HG02938 (cell line): ENCODE measurements at regions not wholly inside any gene's neighbourhood (a gene's known extent, or its start where the extent isn't known, plus 50 kb on each side); places are given as distances from the start of the nearest gene placed in this dataset.

Source experiments
- ATAC-seq: cut with Tn5 transposase; IDR thresholded peaks from one replicate; pipeline ENCODE4 v1.9.1; 2021; ENCODE audit warnings: mild to moderate bottlenecking, moderate library complexity; ENCODE audit not compliant: unreplicated experiment

DNA sequence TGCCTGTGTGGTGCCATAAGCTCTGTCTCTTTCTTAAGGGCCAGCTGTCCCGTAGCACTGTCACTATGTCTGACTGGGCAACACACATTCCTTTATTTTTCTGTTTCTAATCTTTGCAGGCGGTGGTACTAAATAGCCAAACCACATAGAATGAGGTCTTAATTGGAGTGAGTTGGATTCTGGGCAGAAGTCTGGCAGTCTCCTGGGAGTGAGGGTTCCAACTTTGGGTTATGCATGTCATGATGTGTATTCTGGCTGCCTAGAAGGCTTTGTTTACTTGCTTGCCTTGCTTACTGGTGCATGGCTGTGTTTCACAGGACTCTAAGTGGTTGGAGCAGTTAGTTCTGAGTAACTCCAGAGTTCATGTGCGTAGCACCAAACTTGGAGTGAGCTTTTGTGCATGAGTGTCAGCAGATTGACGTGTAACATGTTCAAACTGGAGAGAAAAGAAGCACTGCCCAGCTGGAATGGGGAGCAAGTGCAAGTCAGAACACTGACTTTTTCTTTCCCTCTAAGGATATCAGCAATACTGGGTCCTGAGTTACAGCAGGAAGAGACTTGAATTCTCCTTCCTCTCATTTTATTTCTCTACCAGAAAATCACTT lies 185.8 kb downstream of the PCSK1 start:
- ATAC-seq = no peak

DNA sequence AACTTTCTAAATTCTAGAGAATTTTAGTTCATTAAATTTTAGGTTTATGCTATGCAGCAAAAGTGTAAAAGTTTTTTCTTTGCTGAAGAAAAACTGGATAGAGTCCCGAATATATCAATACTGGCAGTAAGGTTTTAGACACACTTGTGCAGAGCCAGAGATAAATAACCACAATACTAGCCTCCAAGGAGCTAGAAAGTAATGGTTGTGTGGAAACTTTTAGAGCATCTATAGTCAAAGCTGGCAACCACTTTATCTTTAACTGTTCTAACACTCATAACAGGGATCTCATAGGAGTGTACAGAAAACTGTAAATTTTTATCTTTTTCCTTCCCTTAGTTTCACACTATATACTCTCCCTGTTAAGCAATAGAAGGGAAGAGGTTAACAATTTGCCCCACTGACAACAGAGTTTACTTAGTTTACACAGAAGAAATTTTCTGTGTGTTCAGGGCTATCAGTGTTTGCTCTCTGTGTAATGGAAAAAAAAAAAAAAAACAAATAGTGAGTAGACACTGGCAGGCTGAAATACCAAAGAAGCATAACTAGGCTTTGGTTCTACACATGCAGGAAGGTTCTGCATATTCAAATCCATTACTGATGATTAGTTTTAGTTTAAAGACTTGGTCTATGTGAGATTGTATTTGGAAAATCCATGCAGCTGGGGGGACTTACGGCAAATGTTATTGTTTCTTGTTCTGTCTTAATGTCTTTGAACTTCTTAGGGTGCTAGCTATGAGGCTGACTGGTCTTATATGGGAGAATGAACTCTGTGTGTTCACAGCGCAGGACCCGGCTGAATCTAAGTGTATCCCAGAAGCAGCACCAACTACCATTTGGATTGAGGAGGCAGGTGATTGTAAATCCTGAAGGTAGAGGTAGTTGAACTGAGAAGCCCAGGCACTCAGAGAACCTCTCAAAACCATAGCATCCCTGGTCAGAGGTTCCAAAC lies 187.6 kb downstream of the PCSK1 start:
- ATAC-seq = no peak

- no peak for ATAC-seq
Observed at GRCh38 chr5:96244696-96245095, 188.4 kb downstream of the PCSK1 start.

- ATAC-seq = no peak
Observed at GRCh38 chr5:96243862-96244261, 189.2 kb downstream of the PCSK1 start.

- ATAC-seq = no peak
Observed at GRCh38 chr5:96243203-96243602, 189.8 kb downstream of the PCSK1 start.

- ATAC-seq = no peak
Observed at GRCh38 chr5:96242571-96242970, 190.5 kb downstream of the PCSK1 start.

DNA sequence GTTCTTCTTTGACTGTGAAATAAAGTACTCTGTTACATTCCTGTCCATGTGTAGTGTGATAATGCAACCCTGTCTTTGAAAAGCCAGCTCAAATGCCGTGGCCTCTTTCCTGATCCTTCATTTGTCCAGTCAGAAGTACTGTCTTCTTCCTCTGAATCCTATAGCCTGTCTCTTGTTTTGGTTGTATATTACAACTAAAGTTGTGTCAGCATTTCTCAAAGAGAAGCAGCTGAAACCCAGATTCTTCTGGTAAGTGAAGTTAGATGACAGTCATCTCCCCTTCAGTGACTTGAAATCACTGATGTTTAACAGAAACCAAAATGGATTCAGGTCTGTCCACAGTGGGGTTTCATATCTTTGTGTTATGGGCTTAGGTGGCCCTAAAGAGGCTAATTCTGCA lies 196.2 kb downstream of the PCSK1 start:
- ATAC-seq = no peak

- no peak for ATAC-seq
Observed at GRCh38 chr5:96236051-96236450, 197.0 kb downstream of the PCSK1 start.

- ATAC-seq = no peak
Observed at GRCh38 chr5:96235008-96235910, 197.8 kb downstream of the PCSK1 start.

- ATAC-seq = no peak
Observed at GRCh38 chr5:96232602-96233001, 200.4 kb downstream of the PCSK1 start.

- ATAC-seq = no peak
Observed at GRCh38 chr5:96229188-96229587, 203.9 kb downstream of the PCSK1 start.

GRCh38 chr5:96228408-96228807 lies 204.6 kb downstream of the PCSK1 start:
- ATAC-seq = no peak

DNA sequence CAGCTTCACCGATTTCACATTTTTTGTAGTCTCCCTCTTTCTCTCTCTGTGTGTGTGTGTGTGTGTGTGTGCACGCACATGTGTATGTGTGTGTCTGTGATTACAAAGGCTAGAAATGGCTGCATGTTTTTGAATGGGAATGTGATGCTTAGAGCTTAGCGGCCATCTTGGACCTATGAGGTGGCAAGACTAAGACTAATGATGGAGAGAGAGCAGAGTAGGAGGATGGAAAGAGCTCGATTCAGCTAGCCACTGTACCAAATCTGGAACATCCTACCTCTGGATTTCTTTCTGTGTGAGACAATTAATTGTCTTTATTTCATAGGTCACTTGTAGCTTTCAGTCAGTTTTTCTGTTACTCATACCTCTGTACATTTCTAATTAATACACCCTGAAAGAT lies 205.1 kb downstream of the PCSK1 start:
- ATAC-seq = no peak

- no peak for ATAC-seq
Observed at GRCh38 chr5:96226941-96227552, 206.0 kb downstream of the PCSK1 start.

- no peak for ATAC-seq
Observed at GRCh38 chr5:96222129-96222528, 210.9 kb downstream of the PCSK1 start.

DNA sequence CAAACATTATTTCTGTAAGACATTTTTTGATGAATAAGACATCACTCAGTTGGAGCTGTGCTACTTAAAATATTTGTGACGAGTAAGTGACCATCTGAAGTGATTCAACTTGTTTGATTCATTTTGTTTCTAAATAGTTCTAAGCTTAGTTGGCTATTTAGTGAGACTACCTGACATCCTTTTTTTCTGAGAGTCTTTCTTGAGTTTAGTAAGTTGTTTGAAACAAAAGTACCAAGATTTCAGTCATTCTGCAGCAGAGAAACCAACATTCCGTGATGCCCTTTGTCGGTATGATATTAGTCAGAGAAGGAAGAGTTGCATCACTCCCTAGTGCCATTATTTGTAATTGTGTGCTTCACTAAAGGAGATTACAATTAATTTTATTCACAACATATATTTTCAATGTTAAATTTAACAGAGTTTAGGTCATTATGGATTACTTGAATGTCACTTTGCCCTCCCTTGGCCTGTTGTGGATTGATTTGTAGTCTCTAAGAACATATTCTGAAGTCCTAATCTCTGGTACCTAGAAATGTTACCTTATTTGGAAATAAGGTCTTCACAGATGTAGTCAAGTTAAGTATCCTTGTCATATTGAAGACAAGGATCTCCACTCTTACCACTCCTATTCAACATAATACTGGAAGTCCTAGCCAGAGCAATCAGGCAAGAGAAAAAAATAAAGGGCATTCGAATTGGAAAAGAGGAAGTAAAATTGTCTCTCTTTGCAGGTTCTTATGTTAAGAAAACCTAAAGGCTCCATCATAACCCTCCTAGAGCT lies 212.2 kb downstream of the PCSK1 start:
- no peak for ATAC-seq

DNA sequence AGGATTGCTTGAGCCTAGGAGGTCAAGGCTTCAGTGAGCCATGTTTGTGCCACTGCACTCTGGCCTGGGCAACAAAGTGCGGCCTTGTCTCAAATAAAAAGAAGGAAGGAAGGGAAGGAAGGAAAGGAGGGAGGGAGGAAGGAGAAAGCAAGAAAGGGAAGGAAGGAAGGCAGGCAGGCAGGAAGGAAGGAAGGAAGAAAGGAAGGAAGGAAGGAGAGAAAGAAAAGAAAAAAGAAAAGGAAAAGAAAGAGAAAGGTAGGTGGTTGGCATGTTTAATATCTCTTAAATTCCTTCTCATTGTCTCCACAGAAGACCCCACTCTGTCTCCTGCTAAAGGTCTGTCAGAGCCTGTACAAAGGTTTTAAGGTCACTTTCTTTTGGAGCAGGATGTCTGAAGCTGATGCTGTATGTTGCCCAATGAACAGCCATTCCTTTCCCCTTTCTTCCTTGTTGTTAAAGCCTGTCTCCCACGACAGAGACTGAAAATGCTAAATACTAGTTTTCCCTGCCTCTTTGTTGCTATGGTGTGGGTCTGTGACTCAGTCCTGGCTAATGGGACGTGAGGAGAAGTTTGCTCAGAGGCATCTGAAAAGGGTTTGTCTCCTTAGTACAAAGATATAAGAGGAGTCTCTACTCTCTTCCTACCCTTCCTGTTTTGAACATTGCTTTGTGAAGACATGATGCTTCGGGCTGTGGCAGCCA lies 213.3 kb downstream of the PCSK1 start:
- ATAC-seq = no peak

- ATAC-seq = no peak
Observed at GRCh38 chr5:96218653-96219052, 214.4 kb downstream of the PCSK1 start.

- ATAC-seq = no peak
Observed at GRCh38 chr5:96214442-96215197, 218.4 kb downstream of the PCSK1 start.
